GM23338 (cell line): ENCODE measurements at regions not wholly inside any gene's neighbourhood (a gene's known extent, or its start where the extent isn't known, plus 50 kb on each side); places are given as distances from the start of the nearest gene placed in this dataset.

ENCODE experiments used
- CREB1 ChIP-seq: fragments of 250-450 bp; sonication (Bioruptor Pico); IDR thresholded peaks from 2 replicates; pipeline ENCODE4 v1.5.0; 2020; ENCODE audit warnings: low read depth, mild to moderate bottlenecking, moderate library complexity
- CTCF ChIP-seq, 2 experiments: fragments of 200-600 bp in 1 of 2; sonication (generic) in 1 of 2; conservative IDR thresholded peaks; 2 replicates each; pipeline versions ENCODE4 v1.5.1 to v1.6.1; 2016 to 2017; ENCODE audit warnings: antibody characterized with exemption in 2 of 2, low read depth in 2 of 2, mild to moderate bottlenecking in 2 of 2, moderate library complexity in 1 of 2
- EZH2 ChIP-seq: fragments of 200-600 bp; sonication (generic); IDR thresholded peaks from one replicate; pipeline ENCODE4 v1.8.0; 2017; ENCODE audit warnings: antibody characterized with exemption, mild to moderate bottlenecking, low read depth; ENCODE audit not compliant: unreplicated experiment
- EZH2phosphoT487 ChIP-seq: fragments of 200-600 bp; sonication (generic); IDR thresholded peaks from one replicate; pipeline ENCODE4 v1.8.1; 2018; ENCODE audit warnings: antibody characterized with exemption; ENCODE audit not compliant: unreplicated experiment
- JUNB ChIP-seq: IDR thresholded peaks from one replicate; pipeline ENCODE4 v1.6.1; 2016; ENCODE audit warnings: antibody characterized with exemption; ENCODE audit not compliant: unreplicated experiment
- NANOG ChIP-seq: IDR thresholded peaks from 2 replicates; pipeline ENCODE4 v1.6.1; 2016; ENCODE audit warnings: antibody characterized with exemption, borderline replicate concordance
- POLR2AphosphoS5 ChIP-seq: IDR thresholded peaks from 2 replicates; pipeline ENCODE4 v1.6.1; 2016; ENCODE audit warnings: antibody characterized with exemption, low read depth
- STAT1 ChIP-seq: IDR thresholded peaks from one replicate; pipeline ENCODE4 v1.6.1; 2016; ENCODE audit warnings: antibody characterized with exemption; ENCODE audit not compliant: unreplicated experiment
- ZNF114 ChIP-seq: fragments of 250-450 bp; sonication (Bioruptor Pico); IDR thresholded peaks from 2 replicates; pipeline ENCODE4 v1.5.0; 2020; ENCODE audit warnings: mild to moderate bottlenecking, moderate library complexity
- ZNF331 ChIP-seq: fragments of 250-450 bp; sonication (Bioruptor Pico); IDR thresholded peaks from 2 replicates; pipeline ENCODE4 v1.5.0; 2020; ENCODE audit warnings: low read depth, mild to moderate bottlenecking, moderate library complexity
- ZNF462 ChIP-seq: fragments of 250-450 bp; sonication (Bioruptor Pico); IDR thresholded peaks from 2 replicates; pipeline ENCODE4 v1.5.0; 2020; ENCODE audit warnings: mild to moderate bottlenecking, moderate library complexity
- TF ChIP-seq, protein P1 (sequence below): IDR thresholded peaks from one replicate; pipeline ENCODE4 v1.6.1; 2018; ENCODE audit warnings: antibody characterized with exemption; ENCODE audit not compliant: unreplicated experiment
- TF ChIP-seq, protein P2 (sequence below): IDR thresholded peaks from 2 replicates; pipeline ENCODE4 v1.6.1; 2016; ENCODE audit warnings: antibody characterized with exemption

DNA sequence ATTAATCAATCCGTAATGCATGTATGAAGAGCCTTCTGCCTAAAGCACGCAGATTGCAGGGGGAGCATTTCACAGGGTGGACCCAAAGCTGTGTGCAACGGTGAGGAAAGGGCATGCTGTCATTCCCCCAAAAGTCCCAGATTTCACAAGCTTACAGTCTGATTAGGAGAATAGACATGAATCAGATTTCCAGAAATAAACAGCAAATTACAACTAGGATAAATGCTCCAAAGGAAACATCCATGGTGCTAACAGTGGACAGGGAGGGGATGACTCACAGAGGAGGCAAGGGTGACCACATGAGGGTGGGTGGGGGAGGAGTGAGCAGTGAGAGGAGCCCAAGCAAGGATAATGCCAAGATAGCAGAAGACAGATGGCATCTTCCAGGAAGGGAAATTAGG lies 258.4 kb upstream of the TAS2R1 start:
- TF ChIP-seq POLR2AphosphoS5 (no peak), EZH2 (no peak), CTCF (conservative IDR thresholded peaks at IDR 0.05; ENCODE audit: low read depth in 2 of 2) (no peak), EZH2phosphoT487 (no peak), ZNF462 (CRISPR knock-in tag) (no peak), CREB1 (CRISPR knock-in tag) (no peak), ZNF114 (CRISPR knock-in tag) (no peak), STAT1 (no peak), NANOG (no peak), JUNB (no peak), ZNF331 (CRISPR knock-in tag) (no peak)
- TF ChIP-seq, protein P1, sequence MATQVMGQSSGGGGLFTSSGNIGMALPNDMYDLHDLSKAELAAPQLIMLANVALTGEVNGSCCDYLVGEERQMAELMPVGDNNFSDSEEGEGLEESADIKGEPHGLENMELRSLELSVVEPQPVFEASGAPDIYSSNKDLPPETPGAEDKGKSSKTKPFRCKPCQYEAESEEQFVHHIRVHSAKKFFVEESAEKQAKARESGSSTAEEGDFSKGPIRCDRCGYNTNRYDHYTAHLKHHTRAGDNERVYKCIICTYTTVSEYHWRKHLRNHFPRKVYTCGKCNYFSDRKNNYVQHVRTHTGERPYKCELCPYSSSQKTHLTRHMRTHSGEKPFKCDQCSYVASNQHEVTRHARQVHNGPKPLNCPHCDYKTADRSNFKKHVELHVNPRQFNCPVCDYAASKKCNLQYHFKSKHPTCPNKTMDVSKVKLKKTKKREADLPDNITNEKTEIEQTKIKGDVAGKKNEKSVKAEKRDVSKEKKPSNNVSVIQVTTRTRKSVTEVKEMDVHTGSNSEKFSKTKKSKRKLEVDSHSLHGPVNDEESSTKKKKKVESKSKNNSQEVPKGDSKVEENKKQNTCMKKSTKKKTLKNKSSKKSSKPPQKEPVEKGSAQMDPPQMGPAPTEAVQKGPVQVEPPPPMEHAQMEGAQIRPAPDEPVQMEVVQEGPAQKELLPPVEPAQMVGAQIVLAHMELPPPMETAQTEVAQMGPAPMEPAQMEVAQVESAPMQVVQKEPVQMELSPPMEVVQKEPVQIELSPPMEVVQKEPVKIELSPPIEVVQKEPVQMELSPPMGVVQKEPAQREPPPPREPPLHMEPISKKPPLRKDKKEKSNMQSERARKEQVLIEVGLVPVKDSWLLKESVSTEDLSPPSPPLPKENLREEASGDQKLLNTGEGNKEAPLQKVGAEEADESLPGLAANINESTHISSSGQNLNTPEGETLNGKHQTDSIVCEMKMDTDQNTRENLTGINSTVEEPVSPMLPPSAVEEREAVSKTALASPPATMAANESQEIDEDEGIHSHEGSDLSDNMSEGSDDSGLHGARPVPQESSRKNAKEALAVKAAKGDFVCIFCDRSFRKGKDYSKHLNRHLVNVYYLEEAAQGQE, result no peak
- TF ChIP-seq, protein P2, sequence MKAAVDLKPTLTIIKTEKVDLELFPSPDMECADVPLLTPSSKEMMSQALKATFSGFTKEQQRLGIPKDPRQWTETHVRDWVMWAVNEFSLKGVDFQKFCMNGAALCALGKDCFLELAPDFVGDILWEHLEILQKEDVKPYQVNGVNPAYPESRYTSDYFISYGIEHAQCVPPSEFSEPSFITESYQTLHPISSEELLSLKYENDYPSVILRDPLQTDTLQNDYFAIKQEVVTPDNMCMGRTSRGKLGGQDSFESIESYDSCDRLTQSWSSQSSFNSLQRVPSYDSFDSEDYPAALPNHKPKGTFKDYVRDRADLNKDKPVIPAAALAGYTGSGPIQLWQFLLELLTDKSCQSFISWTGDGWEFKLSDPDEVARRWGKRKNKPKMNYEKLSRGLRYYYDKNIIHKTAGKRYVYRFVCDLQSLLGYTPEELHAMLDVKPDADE, result no peak
